Fibroblast of gingiva (primary cell): ENCODE measurements at regions not wholly inside any gene's neighbourhood (a gene's known extent, or its start where the extent isn't known, plus 50 kb on each side); places are given as distances from the start of the nearest gene placed in this dataset.

Experiments used
- DNase-seq: peaks from one replicate; pipeline ENCODE4 v3.0.0-alpha.2; 2011; ENCODE audit warnings: low read depth

- no peak for DNase-seq
Observed at GRCh38 chr14:101045511-101045910, 142.0 kb upstream of the RTL1 start.

- no peak for DNase-seq
Observed at GRCh38 chr14:101046071-101046470, 142.5 kb upstream of the RTL1 start.

- DNase-seq = no peak
Observed at GRCh38 chr14:101047326-101047725, 143.8 kb upstream of the RTL1 start.

GRCh38 chr14:101048766-101049165 lies 145.2 kb upstream of the RTL1 start:
- DNase-seq = no peak

GRCh38 chr14:101049511-101049910 lies 146.0 kb upstream of the RTL1 start:
- no peak for DNase-seq

- DNase-seq = no peak
Observed at GRCh38 chr14:101049942-101050341, 146.4 kb upstream of the RTL1 start.

- no peak for DNase-seq
Observed at GRCh38 chr14:101050901-101051490, 147.5 kb upstream of the RTL1 start.

GRCh38 chr14:101054671-101055070 lies 151.1 kb upstream of the RTL1 start:
- no peak for DNase-seq

GRCh38 chr14:101055106-101055662 lies 151.7 kb upstream of the RTL1 start:
- no peak for DNase-seq

GRCh38 chr14:101055776-101056374 lies 152.4 kb upstream of the RTL1 start:
- no peak for DNase-seq

- DNase-seq = no peak
Observed at GRCh38 chr14:101056446-101056845, 152.9 kb upstream of the RTL1 start.

GRCh38 chr14:101057394-101057793 lies 153.9 kb upstream of the RTL1 start:
- no peak for DNase-seq

GRCh38 chr14:101058571-101058970 lies 155.0 kb upstream of the RTL1 start:
- no peak for DNase-seq

- DNase-seq = no peak
Observed at GRCh38 chr14:101060171-101060601, 156.7 kb upstream of the RTL1 start.

- no peak for DNase-seq
Observed at GRCh38 chr14:101061411-101062064, 158.0 kb upstream of the RTL1 start.

- no peak for DNase-seq
Observed at GRCh38 chr14:101062065-101062450, 158.5 kb upstream of the RTL1 start.

GRCh38 chr14:101062601-101063000 lies 159.1 kb upstream of the RTL1 start:
- no peak for DNase-seq

GRCh38 chr14:101063121-101063520 lies 159.6 kb upstream of the RTL1 start:
- DNase-seq = no peak

- no peak for DNase-seq
Observed at GRCh38 chr14:101064121-101064661, 160.7 kb upstream of the RTL1 start.

- DNase-seq = no peak
Observed at GRCh38 chr14:101064718-101065117, 161.2 kb upstream of the RTL1 start.

GRCh38 chr14:101065246-101065645 lies 161.7 kb upstream of the RTL1 start:
- no peak for DNase-seq

- DNase-seq = no peak
Observed at GRCh38 chr14:101065696-101066694, 162.5 kb upstream of the RTL1 start.
